Skeletal muscle tissue (tissue), 3 donors: ENCODE measurements at regions not wholly inside any gene's neighbourhood (a gene's known extent, or its start where the extent isn't known, plus 50 kb on each side); places are given as distances from the start of the nearest gene placed in this dataset.

Experiments
- H3K27ac ChIP-seq: one replicate; pipeline ENCODE4 v1.7.0; 2013; ENCODE audit warnings: mild to moderate bottlenecking, low read depth, low read length, inconsistent platforms
- H3K27me3 ChIP-seq, 3 donors: one replicate each; pipeline ENCODE4 v1.7.0; 2013; ENCODE audit warnings: low read length in 3 of 3; ENCODE audit not compliant: control insufficient read depth in 3 of 3, insufficient read depth in 3 of 3
- H3K36me3 ChIP-seq, 3 donors: one replicate each; pipeline ENCODE4 v1.7.0; 2013; ENCODE audit warnings: low read length in 3 of 3; ENCODE audit not compliant: control insufficient read depth in 3 of 3, insufficient read depth in 3 of 3
- H3K4me1 ChIP-seq, 3 donors: one replicate each; pipeline ENCODE4 v1.7.0; 2013; ENCODE audit warnings: low read length in 3 of 3, mild to moderate bottlenecking in 3 of 3; ENCODE audit not compliant: control insufficient read depth in 3 of 3, insufficient read depth in 3 of 3
- H3K4me3 ChIP-seq, 3 donors: one replicate each; pipeline ENCODE4 v1.7.0; 2013; ENCODE audit warnings: low read length in 3 of 3
- H3K9ac ChIP-seq, 3 donors: one replicate each; pipeline ENCODE4 v1.7.0; 2013; ENCODE audit warnings: low read length in 3 of 3, mild to moderate bottlenecking in 3 of 3, moderate library complexity in 2 of 3, low read depth in 1 of 3
- H3K9me3 ChIP-seq, 3 donors: one replicate each; pipeline ENCODE4 v1.7.0; 2013; ENCODE audit warnings: low read length in 3 of 3; ENCODE audit not compliant: control insufficient read depth in 3 of 3
- donor health status: Osteomylitis.

GRCh38 chr3:30180310-30181177, 425.9 kb upstream of the TGFBR2 start:
- no peaks in the 10 kb centered on the region for H3K27me3 ChIP-seq
- no peak overlapping the region for H3K9ac ChIP-seq
- no peaks in the 10 kb centered on the region for H3K9me3 ChIP-seq
- no peaks in the 10 kb centered on the region for H3K4me1 ChIP-seq
- no peak overlapping the region for H3K27ac ChIP-seq
- no peak overlapping the region for H3K4me3 ChIP-seq
- H3K36me3 ChIP-seq = no peaks in the 10 kb centered on the region

- no peaks in the 10 kb centered on the region for H3K27me3 ChIP-seq
- no peak overlapping the region for H3K4me3 ChIP-seq
- no peaks in the 10 kb centered on the region for H3K36me3 ChIP-seq
- H3K9ac ChIP-seq = no peak overlapping the region
- H3K9me3 ChIP-seq = no peaks in the 10 kb centered on the region
- H3K27ac ChIP-seq = no peak overlapping the region
- H3K4me1 ChIP-seq = no peaks in the 10 kb centered on the region
Measured at GRCh38 chr3:30181178-30181465, 425.3 kb upstream of the TGFBR2 start.

GRCh38 chr3:30181581-30181980, 424.8 kb upstream of the TGFBR2 start:
- Histone ChIP-seq H3K27ac (no peak overlapping the region), H3K4me3 (no peak overlapping the region), H3K4me1 (no peaks in the 10 kb centered on the region), H3K36me3 (no peaks in the 10 kb centered on the region), H3K9ac (no peak overlapping the region), H3K9me3 (no peaks in the 10 kb centered on the region), H3K27me3 (no peaks in the 10 kb centered on the region)

- Histone ChIP-seq H3K9me3 (no peaks in the 10 kb centered on the region), H3K27me3 (no peaks in the 10 kb centered on the region)
Measured at GRCh38 chr3:30183421-30183820, 423.0 kb upstream of the TGFBR2 start.

DNA sequence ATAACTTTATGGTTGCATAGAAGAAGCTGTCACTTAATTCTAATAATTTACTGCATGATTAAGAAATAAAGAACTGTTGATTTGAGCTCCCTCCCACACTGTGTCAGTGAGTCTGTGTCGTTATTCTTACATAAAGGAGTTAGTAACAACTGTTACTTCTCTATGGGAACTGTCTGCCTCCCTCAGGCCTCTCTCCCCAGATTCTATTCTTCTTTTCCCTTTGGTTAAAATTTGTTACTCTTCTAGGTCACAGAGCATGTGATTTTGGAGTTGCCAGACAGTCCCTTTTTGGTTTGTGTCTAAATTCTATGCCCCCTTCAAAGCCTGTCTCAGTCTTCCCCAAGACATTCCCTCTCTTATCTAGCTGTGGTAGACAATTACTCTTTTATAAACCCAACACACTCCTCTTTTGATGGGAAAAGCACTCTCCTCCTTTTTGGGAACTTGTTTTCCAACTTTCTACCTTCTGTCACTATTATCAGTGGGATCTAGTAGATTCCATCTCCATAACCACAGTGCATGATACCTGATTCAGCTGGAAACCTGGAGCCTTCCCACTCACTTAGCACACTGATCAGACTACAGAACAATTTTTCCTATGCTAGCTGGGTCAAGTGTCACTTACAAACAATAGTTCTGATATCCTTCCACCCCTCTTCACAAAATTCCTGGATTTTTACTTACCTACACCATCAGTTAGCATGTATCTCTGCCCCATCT, 422.1 kb upstream of the TGFBR2 start:
- no peaks in the 10 kb centered on the region for H3K36me3 ChIP-seq
- H3K4me3 ChIP-seq = no peak overlapping the region
- no peak overlapping the region for H3K9ac ChIP-seq
- H3K27me3 ChIP-seq = no peaks in the 10 kb centered on the region
- no peak overlapping the region for H3K27ac ChIP-seq
- peaks cover 0 to 6% (median 5%) of the 10 kb centered on the region in 3 donors for H3K4me1 ChIP-seq
- no peaks in the 10 kb centered on the region for H3K9me3 ChIP-seq

More at GRCh38 chr3:30183421-30183820, 423.0 kb upstream of the TGFBR2 start:
- no peak overlapping the region for H3K4me3 ChIP-seq
- H3K36me3 ChIP-seq = no peaks in the 10 kb centered on the region
- H3K27ac ChIP-seq = no peak overlapping the region
- peaks cover 0 to under 1% (median 0%) of the 10 kb centered on the region in 3 donors for H3K4me1 ChIP-seq
- no peak overlapping the region for H3K9ac ChIP-seq

GRCh38 chr3:30185872-30186271, 420.5 kb upstream of the TGFBR2 start:
- Histone ChIP-seq H3K9me3 (no peaks in the 10 kb centered on the region), H3K9ac (no peak overlapping the region), H3K4me1 (peaks cover 0 to 6% (median 5%) of the 10 kb centered on the region in 3 donors), H3K36me3 (no peaks in the 10 kb centered on the region), H3K4me3 (no peak overlapping the region), H3K27me3 (no peaks in the 10 kb centered on the region), H3K27ac (no peak overlapping the region)

DNA sequence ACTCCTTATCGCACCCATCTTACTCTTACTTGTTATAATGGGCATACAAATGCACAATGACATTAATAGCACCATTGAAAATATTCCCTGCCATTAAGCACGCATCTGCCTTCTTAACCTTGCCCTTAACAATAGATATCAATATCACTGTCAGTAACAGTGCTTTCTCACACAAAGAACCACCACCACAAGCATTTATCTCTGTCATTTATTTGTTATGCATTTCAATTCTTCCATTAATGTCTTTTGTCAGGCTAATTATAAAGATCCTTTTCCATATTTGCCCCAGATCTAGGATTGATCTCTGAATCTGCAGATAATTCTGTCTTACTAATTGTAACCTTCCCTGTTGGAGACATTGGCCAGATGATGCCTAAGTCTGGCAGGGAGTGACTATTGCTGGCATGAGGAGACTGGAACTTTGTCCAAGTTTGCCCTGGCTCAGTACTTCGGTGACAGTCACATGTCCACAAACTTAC, 419.6 kb upstream of the TGFBR2 start:
- H3K9me3 ChIP-seq = no peaks in the 10 kb centered on the region
- no peaks in the 10 kb centered on the region for H3K27me3 ChIP-seq
- no peak overlapping the region for H3K4me3 ChIP-seq
- peaks cover 0 to 6% (median 5%) of the 10 kb centered on the region in 3 donors for H3K4me1 ChIP-seq
- H3K9ac ChIP-seq = no peak overlapping the region
- no peaks in the 10 kb centered on the region for H3K36me3 ChIP-seq
- H3K27ac ChIP-seq = no peak overlapping the region

- Histone ChIP-seq H3K27ac (no peak overlapping the region), H3K9ac (no peak overlapping the region), H3K9me3 (no peaks in the 10 kb centered on the region)
Measured at GRCh38 chr3:30187366-30187765, 419.0 kb upstream of the TGFBR2 start.

GRCh38 chr3:30188713-30189112, 417.7 kb upstream of the TGFBR2 start:
- no peak overlapping the region for H3K27ac ChIP-seq

More at GRCh38 chr3:30187366-30187765, 419.0 kb upstream of the TGFBR2 start:
- Histone ChIP-seq H3K4me3 (no peak overlapping the region), H3K4me1 (peaks cover 0 to 6% (median 5%) of the 10 kb centered on the region in 3 donors), H3K36me3 (no peaks in the 10 kb centered on the region), H3K27me3 (no peaks in the 10 kb centered on the region)

DNA sequence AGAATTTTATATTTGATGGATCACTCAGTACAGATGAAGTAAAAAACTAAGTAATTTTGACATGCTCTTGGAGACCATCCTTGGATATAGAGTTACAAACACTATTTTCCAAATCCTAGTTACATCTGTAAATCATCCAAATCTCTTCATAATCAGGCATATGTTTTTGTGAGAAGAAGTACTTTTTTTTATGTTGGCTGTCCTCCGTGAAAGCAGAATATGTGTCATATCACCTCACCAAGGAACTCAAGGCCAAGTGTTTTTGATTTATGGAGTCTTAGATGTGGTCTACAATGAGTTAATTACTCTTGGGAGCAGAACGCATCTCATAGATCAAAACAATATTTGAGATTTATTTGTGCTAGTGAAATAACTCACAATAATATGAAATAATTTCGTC, 416.5 kb upstream of the TGFBR2 start:
- Histone ChIP-seq H3K9ac (no peak overlapping the region), H3K4me1 (peaks cover 0 to 6% (median 5%) of the 10 kb centered on the region in 3 donors), H3K27ac (no peak overlapping the region), H3K36me3 (no peaks in the 10 kb centered on the region), H3K9me3 (no peaks in the 10 kb centered on the region), H3K27me3 (no peaks in the 10 kb centered on the region), H3K4me3 (no peak overlapping the region)

More at GRCh38 chr3:30188713-30189112, 417.7 kb upstream of the TGFBR2 start:
- Histone ChIP-seq H3K9ac (no peak overlapping the region), H3K27me3 (no peaks in the 10 kb centered on the region), H3K4me1 (peaks cover 0 to 6% (median 5%) of the 10 kb centered on the region in 3 donors), H3K4me3 (no peak overlapping the region), H3K9me3 (no peaks in the 10 kb centered on the region), H3K36me3 (no peaks in the 10 kb centered on the region)
